ENCODE measurements at regions not wholly inside any gene's neighbourhood (a gene's known extent, or its start where the extent isn't known, plus 50 kb on each side); places are given as distances from the start of the nearest gene placed in this dataset.
"Not testable (repeated sequence)": the region's sequence is repeated elsewhere in the genome, so short reads cannot be mapped to it uniquely, and the experiment has no call there.

- DNase-seq, result not testable (repeated sequence)
These were observed 87.5 kb downstream of the MRPL57 start for GRCh38 chr13:21263909-21264308.

DNA sequence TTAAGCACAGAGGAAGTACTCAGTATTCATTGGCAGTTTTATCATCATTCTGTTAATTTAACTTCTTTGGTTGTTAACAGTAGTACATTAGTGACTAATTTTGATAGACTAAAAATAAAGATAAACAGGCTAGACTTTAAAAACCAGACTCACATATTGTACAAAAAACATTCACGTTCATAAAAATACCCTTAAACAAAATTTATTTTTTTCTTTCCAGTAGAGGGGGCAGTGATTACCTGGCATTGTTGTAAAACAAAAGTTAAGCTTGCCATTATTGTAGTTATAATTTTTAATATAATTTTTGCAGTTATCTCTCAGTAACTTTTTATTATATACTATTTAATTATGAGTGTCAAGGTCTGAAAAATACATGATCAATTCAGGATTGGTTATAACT is 92.0 kb downstream of the MRPL57 start:
- DNase-seq, result not testable (repeated sequence)

DNA sequence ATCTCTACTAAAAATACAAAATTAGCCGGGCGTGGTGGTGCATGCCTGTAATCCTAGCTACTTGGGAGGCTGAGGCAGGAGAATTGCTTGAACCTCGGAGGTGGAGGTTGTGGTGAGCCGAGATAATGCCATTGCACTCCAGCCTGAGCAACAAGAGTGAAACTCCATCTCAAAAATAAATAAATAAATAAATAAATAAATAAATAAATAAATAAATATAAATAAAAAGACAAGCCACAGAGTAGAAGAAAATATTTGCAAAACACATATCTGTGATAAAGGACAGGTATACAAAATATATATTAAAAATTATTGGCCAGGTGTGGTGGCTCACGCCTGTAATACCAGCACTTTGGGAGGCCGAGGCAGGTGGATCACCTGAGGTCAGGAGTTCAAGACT is 96.0 kb downstream of the MRPL57 start:
- DNase-seq, result not testable (repeated sequence)

- not testable (repeated sequence) for DNase-seq
These were observed 98.0 kb downstream of the MRPL57 start for GRCh38 chr13:21274457-21274856.

DNA sequence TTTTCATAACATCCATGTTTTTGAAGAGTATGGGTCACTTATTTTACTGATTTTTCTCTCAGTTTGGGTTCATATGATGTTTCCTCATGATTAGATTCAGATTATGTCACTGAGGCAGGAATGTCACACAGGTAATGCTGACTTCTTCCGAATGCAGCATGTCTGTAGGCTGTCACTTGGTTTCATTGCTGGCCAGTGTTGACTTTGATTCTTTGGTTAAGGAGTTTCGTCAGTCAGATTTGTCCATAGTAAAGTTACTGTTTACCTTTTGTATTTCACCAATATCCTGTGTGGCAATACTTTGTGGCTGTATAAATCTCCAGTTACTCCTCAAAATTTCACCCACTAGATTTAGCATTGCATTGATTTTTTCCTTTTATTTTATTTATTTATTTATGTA is 105.6 kb downstream of the MRPL57 start:
- DNase-seq, result no peak

GRCh38 chr13:21287331-21287907 is 111.0 kb downstream of the MRPL57 start:
- no peak for DNase-seq

DNA sequence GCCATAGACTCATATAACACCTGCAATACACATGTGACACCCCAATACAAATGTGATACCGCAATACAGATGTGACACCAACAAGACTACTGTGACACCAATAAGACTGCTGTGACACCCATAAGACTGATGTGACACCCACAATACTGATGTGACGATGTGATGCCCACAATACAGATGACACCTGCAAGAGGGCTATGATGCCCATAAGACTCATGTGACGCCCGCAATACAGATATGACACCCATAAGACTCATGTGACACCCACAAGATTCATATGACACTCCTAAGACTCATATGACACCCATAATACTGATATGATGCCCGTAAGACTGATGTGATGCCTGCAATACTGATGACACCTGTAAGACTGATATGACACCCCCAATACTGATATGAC is 113.0 kb downstream of the MRPL57 start:
- DNase-seq, result no peak

GRCh38 chr13:21290442-21291002 is 114.1 kb downstream of the MRPL57 start:
- DNase-seq, result not testable (repeated sequence)

GRCh38 chr13:21291840-21292239 is 115.4 kb downstream of the MRPL57 start:
- DNase-seq, result no peak

DNA sequence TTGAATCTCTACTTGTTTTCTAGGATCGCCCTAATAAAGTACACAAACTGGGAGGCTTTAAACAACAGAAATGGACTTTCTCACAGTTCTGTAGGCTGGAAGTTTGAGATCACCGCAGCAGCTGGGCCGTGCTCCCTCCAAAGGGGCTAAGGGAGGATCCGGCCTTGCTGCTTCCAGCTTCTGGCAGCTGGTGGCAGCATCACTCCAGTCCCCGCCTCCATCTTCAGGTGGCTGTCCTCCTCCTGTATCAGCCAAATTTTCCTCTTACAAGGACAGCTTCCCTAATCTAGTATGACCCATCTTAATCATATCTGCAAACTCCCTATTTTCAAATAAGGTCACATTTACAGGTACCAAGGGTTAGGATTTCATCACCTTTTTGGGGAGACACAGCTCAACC is 120.5 kb downstream of the MRPL57 start:
- DNase-seq, result peak; percentile 4

DNA sequence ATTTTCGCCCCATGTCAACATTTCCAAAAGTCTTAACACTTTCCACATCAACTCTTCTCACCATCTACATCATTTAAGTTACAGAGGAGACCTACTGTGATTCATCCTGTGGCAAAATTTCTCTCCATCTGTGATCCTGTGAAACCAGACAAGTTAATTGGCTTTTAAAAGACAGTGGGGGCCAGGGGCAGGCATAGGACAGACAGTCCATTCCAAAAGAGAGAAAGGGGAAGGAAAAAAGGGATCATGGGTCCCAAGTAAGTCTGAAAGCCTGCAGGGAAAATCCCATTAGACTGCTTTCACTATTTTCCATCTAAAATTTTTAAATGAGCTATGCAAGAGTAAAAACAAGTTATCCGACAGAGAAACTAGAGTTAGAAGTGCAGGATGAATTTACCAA is 121.0 kb downstream of the MRPL57 start:
- DNase-seq, result no peak

DNA sequence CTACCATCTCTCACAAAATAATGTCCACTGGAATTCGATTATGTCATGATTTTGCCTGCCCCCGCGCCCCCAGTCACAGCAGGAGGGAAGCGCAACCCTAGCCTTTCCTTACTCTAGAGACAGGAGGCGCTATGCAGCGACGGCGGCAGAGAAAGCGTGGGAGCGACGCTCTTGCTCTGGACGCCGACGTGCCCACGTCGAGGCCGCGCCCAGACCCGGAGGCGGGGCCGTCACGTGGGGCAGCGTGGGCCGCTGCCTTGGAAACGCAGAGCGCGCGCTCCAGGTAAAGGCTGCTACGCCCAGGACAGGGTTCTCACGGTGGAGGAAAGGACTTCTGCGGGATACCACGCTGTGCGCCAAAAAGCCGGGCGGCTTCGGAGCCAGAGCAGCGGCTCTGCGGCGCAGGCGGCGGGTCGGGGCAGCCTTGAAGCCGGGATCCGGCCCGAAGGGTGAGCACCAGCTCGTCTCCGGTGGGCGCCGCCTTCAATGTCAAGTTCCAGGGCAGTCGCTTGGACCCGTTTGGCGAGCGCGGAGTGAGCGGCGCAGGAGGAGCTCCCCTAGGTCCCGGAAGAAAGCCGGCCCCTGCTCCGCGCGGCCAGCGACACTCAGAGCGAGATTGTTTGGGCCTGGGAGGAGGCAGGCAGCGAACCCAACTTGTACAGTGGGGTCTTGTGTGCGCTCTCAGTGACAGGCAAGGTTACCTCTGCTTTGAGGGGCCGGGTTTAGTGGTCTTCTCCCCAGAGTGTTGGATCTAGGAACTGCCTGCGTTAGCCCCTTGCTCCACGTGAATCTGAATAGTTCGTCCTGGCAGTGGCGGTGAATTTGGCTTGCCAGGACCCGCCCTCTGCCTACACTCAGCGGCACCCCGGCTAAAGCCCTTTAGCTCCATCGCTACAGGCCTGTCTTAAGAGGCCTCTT is 121.7 kb downstream of the MRPL57 start:
- DNase-seq, result peak; percentile 83

DNA sequence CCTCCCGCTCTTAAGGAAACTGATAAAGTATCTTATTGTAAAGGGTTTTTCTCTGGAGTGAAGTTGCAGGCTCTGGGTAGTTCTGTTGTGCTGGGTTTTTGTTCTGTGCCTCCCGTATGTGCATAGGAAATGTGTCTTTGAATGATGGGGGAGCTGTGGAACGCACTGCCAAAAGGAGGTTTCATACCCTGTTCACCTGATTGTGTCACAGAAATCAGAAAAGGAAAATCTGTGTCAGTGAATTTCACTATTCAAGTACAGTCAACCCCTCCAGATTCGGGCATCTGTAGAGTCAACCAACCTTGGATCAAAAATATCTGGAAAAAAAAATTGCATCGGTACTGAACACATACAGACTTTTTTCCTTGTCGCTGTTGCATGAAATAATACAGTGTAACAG is 127.8 kb downstream of the MRPL57 start:
- no peak for DNase-seq

GRCh38 chr13:21306300-21307073 is 130.0 kb downstream of the MRPL57 start:
- not testable (repeated sequence) for DNase-seq

DNA sequence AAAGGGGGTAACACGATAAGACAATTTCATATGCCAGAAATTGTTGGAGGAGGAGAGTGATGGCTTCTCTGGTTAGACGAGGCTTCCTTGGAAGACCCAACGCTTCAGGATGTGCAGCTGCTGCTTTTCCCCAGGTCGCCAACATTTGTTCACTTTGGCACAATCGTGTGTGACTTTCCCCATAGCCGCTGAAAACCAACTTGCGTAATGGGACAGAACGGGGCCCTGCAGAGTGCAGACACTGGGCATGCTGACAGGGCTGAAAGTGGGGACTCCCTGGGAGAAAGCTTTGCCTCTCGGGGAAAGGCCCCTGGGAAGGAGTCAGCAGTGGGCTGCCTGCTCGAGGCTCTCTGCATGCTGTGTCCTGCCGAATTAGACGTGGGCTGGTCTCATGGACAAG is 130.7 kb downstream of the MRPL57 start:
- DNase-seq, result not testable (repeated sequence)

- DNase-seq, result no peak
These were observed 132.4 kb downstream of the MRPL57 start for GRCh38 chr13:21308906-21309305.

DNA sequence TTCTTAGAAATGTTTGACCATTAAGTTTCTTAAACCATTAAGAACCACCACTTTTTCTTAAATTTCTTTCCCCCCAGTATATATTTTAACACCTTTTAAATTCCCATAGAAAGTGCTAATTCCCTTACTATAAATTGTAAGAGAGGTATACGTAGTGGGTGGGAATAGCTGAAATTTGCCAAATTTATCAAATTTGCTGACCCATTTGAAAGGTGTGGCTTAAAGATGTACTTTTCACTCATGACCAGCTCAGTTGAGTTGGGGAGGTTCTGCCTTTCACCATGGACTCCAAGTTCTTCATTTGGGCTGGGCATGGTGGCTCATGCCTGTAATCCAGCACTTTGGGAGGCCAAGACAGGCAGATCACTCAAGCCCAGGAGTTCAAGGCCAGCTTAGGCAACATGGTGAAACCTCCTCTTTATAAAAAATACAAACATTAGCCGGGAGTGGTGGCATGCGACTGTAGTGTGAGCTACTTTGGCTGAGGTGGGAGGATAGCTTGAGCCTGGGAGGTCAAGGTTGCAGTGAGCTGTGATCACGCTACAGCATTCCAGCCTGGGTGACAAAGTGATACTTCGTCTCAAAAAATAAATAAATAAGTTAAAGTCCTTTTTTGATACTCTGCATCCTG is 133.2 kb downstream of the MRPL57 start:
- no peak for DNase-seq

DNA sequence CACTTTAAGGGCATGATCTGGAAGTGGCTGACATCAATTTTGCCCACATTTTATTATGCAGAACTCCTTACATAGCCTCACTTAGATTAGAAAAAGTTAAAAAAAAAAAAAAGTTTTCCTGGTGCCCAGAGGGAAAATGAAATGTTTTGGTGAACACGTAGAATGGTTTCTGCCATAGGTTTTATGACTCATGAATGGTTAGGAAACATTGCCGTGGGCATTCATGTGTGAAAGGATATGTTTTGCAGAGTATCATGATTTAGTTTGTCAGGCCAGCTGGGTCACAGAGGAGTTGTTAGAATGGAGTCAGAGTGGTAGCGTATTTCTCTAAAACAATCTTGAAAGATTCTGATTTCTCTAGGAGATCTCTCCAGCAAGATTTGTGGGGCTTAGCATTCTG is 133.8 kb downstream of the MRPL57 start:
- no peak for DNase-seq

GRCh38 chr13:21314976-21315375 is 138.5 kb downstream of the MRPL57 start:
- not testable (repeated sequence) for DNase-seq

- DNase-seq, result no peak
These were observed 139.9 kb downstream of the MRPL57 start for GRCh38 chr13:21316376-21316775.

- DNase-seq, result no peak
These were observed 140.1 kb downstream of the ZDHHC20 start for GRCh38 chr13:21318891-21319532.

Measured in central memory CD4-positive, alpha-beta T cell (primary cell).